ENCODE measurements at regions not wholly inside any gene's neighbourhood (a gene's known extent, or its start where the extent isn't known, plus 50 kb on each side); places are given as distances from the start of the nearest gene placed in this dataset.

- DNase-seq (no peak), ATAC-seq (no peak)
- Histone ChIP-seq H3K9me3 (no peaks in the 10 kb centered on the region), H3K27me3 (no peaks in the 10 kb centered on the region), H3K4me1 (no peaks in the 10 kb centered on the region), H3K4me3 (no peak overlapping the region), H3K36me3 (no peaks in the 10 kb centered on the region), H3K27ac (no peak overlapping the region)
- intact Hi-C loops (cut with DNase I) = no loop called here
- 71% methylated on average over 6 of the region's 7 CpGs for WGBS (ENCODE audit: insufficient coverage, low coverage, low lambda C conversion rate, missing lambda C conversion rate)
- TF ChIP-seq, protein P1, sequence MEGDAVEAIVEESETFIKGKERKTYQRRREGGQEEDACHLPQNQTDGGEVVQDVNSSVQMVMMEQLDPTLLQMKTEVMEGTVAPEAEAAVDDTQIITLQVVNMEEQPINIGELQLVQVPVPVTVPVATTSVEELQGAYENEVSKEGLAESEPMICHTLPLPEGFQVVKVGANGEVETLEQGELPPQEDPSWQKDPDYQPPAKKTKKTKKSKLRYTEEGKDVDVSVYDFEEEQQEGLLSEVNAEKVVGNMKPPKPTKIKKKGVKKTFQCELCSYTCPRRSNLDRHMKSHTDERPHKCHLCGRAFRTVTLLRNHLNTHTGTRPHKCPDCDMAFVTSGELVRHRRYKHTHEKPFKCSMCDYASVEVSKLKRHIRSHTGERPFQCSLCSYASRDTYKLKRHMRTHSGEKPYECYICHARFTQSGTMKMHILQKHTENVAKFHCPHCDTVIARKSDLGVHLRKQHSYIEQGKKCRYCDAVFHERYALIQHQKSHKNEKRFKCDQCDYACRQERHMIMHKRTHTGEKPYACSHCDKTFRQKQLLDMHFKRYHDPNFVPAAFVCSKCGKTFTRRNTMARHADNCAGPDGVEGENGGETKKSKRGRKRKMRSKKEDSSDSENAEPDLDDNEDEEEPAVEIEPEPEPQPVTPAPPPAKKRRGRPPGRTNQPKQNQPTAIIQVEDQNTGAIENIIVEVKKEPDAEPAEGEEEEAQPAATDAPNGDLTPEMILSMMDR (IDR thresholded peaks at IDR 0.05) = no peak
- no peak for TF ChIP-seq POLR2A (IDR thresholded peaks at IDR 0.05)
These were observed 312.2 kb upstream of the SLC14A2 start for GRCh38 chr18:45303026-45303425.

DNA sequence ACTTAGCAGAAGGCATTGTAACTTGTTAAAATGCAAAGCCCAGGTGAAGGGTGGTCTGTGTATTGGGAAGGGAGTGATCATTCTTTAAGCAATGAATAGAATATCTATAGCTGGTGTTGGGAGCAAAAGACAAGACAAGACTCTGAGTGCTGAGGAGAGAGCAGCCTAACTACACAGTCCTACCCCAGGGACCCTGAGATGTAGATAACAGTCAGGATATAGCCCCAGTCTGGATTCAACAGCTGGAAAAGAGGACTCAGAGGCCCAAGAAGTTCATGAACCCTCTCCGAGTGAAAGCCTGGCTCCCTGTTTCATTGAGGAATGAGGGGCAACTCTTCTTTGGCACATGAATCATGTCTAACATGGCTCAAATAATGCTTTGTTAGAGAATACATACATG, 310.7 kb upstream of the SLC14A2 start:
- Histone ChIP-seq H3K4me1 (no peaks in the 10 kb centered on the region), H3K27me3 (no peaks in the 10 kb centered on the region), H3K9me3 (no peaks in the 10 kb centered on the region), H3K27ac (no peak overlapping the region), H3K4me3 (no peak overlapping the region), H3K36me3 (no peaks in the 10 kb centered on the region)
- intact Hi-C loops (cut with DNase I) = no loop called here
- 89% methylated on average over 1 of the region's 1 CpG for WGBS (ENCODE audit: insufficient coverage, low coverage, low lambda C conversion rate, missing lambda C conversion rate)
- ATAC-seq (no peak), DNase-seq (no peak)
- TF ChIP-seq, protein P1 (IDR thresholded peaks at IDR 0.05) = no peak
- no peak for TF ChIP-seq POLR2A (IDR thresholded peaks at IDR 0.05)

- no peak for DNase-seq
- H3K27me3 ChIP-seq = no peaks in the 10 kb centered on the region
- no peaks in the 10 kb centered on the region for H3K4me1 ChIP-seq
- 65% methylated on average over 5 of the region's 9 CpGs for WGBS (ENCODE audit: insufficient coverage, low coverage, low lambda C conversion rate, missing lambda C conversion rate)
- H3K36me3 ChIP-seq = no peaks in the 10 kb centered on the region
- no peak for ATAC-seq
- H3K27ac ChIP-seq = no peak overlapping the region
- TF ChIP-seq POLR2A (IDR thresholded peaks at IDR 0.05) = no peak
- TF ChIP-seq, protein P1 (IDR thresholded peaks at IDR 0.05) = no peak
- no peaks in the 10 kb centered on the region for H3K9me3 ChIP-seq
- no peak overlapping the region for H3K4me3 ChIP-seq
- intact Hi-C loops (cut with DNase I) = no loop called here
These were observed 302.6 kb upstream of the SLC14A2 start for GRCh38 chr18:45312555-45313126.

DNA sequence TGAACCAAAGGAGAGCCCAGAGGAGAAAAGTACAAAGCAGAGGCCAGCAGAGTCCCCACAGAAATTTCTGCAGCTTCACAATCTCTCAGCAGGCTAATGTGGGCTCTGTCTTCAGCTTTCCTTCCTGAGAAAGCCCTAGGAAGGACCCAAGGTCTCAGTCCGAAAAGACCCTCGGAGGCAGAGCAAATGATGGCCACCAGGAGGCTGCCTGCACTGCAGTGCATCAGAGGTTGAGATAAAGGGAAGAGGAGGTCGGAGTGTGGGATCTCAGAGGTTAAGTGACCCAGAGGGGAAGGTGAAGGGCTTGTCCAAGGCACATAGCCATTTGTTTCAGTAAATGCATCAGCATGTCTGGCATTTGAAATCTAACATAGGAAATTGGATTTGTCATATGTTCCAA, 299.1 kb upstream of the SLC14A2 start:
- Histone ChIP-seq H3K9me3 (no peaks in the 10 kb centered on the region), H3K36me3 (no peaks in the 10 kb centered on the region), H3K27ac (no peak overlapping the region), H3K27me3 (no peaks in the 10 kb centered on the region), H3K4me1 (peaks cover 0 to 8% (median 2%) of the 10 kb centered on the region in 4 donors), H3K4me3 (no peak overlapping the region)
- intact Hi-C loops (cut with DNase I) = no loop called here
- WGBS (ENCODE audit: insufficient coverage, low coverage, low lambda C conversion rate, missing lambda C conversion rate) = 49% methylated on average over 2 of the region's 3 CpGs
- TF ChIP-seq, protein P1 (IDR thresholded peaks at IDR 0.05) = no peak
- TF ChIP-seq POLR2A (IDR thresholded peaks at IDR 0.05) = no peak
- no peak for DNase-seq
- no peak for ATAC-seq

All from right lobe of liver (tissue), 6 donors.